GM12872 (cell line): ENCODE measurements at regions not wholly inside any gene's neighbourhood (a gene's known extent, or its start where the extent isn't known, plus 50 kb on each side); places are given as distances from the start of the nearest gene placed in this dataset.

ENCODE experiments used
- CTCF ChIP-seq: IDR thresholded peaks from 3 replicates; pipeline ENCODE4 v1.5.1; 2011; ENCODE audit warnings: low read depth, mild to moderate bottlenecking, low read length, moderate library complexity; ENCODE audit not compliant: insufficient read depth

DNA sequence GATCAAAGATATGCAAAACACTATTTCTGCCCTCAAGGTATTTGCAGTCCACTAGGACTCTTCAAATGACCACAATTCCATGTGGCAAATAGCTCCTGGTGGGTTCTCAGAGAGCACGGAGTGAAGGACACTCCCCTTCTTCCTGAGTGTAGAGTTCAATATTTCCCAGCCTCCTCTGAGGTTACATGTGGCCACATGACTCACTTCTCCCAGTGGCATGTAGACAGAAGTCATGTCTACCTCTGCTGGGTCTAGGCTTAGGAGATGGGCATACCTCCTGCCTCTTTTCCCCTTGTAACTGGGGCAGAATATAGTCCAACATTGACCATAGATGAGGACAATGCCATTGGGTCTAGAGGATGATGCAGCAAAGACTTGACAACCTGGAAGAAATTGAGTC, 191.4 kb downstream of the MIS18A start:
- TF ChIP-seq CTCF = no peak

DNA sequence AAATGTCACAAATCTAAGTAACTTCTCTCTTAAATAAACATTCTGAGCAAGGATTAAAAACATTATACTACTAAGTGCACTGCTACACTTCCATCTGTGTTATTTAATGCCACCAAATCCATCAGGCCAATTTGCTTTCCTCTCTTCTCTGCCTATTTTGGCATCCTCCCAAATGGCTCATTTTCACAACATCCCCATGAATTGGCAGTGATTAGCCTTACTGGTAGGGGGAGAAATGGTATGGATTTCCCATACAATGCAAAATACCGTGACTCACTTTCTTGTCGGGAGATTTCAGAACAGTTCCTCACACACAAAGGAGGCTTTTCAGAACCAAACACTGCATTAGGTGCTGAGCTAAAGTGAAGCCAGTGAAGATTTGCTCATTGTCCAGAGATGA, 195.7 kb downstream of the MIS18A start:
- TF ChIP-seq CTCF = no peak

GRCh38 chr21:32082466-32082865, 196.4 kb downstream of the MIS18A start:
- no peak for TF ChIP-seq CTCF

DNA sequence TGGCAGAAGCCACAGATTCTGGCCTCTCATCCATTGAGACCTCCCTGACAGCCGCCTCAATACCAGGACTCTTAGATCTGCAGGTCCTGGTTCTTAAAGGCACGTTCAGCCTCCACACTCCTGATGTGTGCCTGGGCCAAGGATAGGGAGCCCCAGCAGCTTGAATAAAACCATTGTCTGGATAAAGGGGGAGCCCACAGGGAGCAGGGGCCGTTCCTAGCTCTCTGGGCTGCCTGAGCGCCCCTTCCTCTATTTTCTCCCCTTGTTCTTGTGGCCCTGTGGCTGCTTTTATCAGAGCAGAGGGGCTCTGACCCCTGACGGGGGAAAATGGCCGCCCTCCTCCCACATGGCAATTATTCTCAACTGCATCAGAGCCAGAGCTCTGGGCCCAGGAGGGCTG, 200.8 kb downstream of the HUNK start:
- no peak for TF ChIP-seq CTCF

- TF ChIP-seq CTCF = no peak
These were observed 200.4 kb downstream of the HUNK start for GRCh38 chr21:32073190-32073589.

DNA sequence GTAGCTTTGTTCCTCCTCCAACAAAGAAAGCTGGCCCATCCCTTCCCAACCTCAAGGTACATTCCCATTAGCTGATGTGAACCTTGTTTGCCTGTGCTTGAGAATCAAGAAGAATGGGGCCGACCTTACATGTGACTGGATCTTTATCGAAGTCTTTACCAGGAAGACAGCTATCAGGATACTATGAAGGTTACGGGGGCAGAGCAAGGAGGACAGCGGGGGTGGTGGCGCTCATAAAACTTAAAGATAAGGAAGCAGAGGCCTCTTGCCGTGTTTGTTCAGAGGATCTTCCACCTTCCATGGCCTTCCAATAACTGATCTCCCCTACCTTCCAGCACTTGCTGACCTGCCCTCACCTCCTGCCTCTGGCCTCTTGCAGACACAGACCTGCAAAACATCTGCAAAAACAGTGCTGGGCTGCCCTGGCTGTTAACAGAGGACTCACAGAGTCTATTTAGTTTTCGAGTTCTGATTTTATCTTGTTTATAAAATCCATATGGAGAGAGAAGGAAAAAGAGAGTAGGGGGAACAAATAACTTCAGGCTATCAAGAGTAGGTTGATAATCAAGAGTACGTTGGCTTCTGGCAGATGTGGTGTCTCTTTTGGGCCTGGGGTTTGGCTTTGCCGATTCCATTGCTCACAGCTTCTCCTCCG, 198.0 kb downstream of the HUNK start:
- TF ChIP-seq CTCF = no peak

GRCh38 chr21:32070126-32070525, 197.3 kb downstream of the HUNK start:
- TF ChIP-seq CTCF = no peak
